Tibial nerve (tissue), 4 donors: ENCODE measurements at regions not wholly inside any gene's neighbourhood (a gene's known extent, or its start where the extent isn't known, plus 50 kb on each side); places are given as distances from the start of the nearest gene placed in this dataset.
A peak's percentile ranks its signal among the peaks of the same experiment; 100 is the strongest.

Experiments used
- DNase-seq, 2 donors: peaks; one replicate each; pipeline ENCODE4 v3.0.0-alpha.2; 2019; ENCODE audit warnings: low spot score in 2 of 2
- H3K27ac ChIP-seq, 4 donors: fragments of 200-600 bp; sonication (generic) in 3 of 4; one replicate each; pipeline ENCODE4 v1.5.1; 2017 to 2019; ENCODE audit warnings: mild to moderate bottlenecking in 1 of 4
- H3K27me3 ChIP-seq, 2 donors: fragments of 200-600 bp; sonication (generic) in 1 of 2; one replicate each; pipeline versions ENCODE4 v1.5.1 to v1.6.0; 2017 to 2019
- H3K36me3 ChIP-seq, 3 donors: fragments of 200-600 bp; sonication (generic); one replicate each; pipeline ENCODE4 v1.5.1; 2018 to 2019
- H3K4me1 ChIP-seq, 4 donors: fragments of 200-600 bp; sonication (generic) in 3 of 4; one replicate each; pipeline ENCODE4 v1.5.1; 2017 to 2019
- H3K4me3 ChIP-seq, 4 donors: fragments of 200-600 bp; sonication (generic) in 3 of 4; one replicate each; pipeline ENCODE4 v1.5.1; 2017 to 2019; ENCODE audit warnings: mild to moderate bottlenecking in 1 of 4, moderate library complexity in 1 of 4
- H3K9me3 ChIP-seq, 4 donors: fragments of 200-600 bp; sonication (generic) in 3 of 4; one replicate each; pipeline ENCODE4 v1.5.1; 2017 to 2019
- CTCF ChIP-seq, 5 experiments: fragments of 200-600 bp in 3 of 5; fragments of 450-650 bp in 2 of 5; sonication (generic) in 3 of 5; IDR thresholded peaks; one replicate each; pipeline ENCODE4 v1.5.1; 2016 to 2019; ENCODE audit warnings: antibody characterized with exemption in 5 of 5, mild to moderate bottlenecking in 3 of 5, moderate library complexity in 2 of 5
- EP300 ChIP-seq, 2 donors: sonication (generic); formaldehyde crosslinking; IDR thresholded peaks; one replicate each; pipeline ENCODE4 v1.6.1; 2017; ENCODE audit warnings: antibody characterized with exemption in 2 of 2, mild to moderate bottlenecking in 1 of 2
- POLR2A ChIP-seq, 2 donors: fragments of 450-650 bp; IDR thresholded peaks; one replicate each; pipeline ENCODE4 v1.6.1; 2017; ENCODE audit warnings: antibody characterized with exemption in 2 of 2, mild to moderate bottlenecking in 2 of 2, moderate library complexity in 2 of 2
- WGBS, 2 donors: methylation state at CpG; one replicate each; pipeline ENCODE4 v1.1.5; 2018; 5-methylcytosine and 5-hydroxymethylcytosine counted together

- TF ChIP-seq CTCF (IDR thresholded peaks at IDR 0.05) (no peak), POLR2A (IDR thresholded peaks at IDR 0.05) (no peak), EP300 (IDR thresholded peaks at IDR 0.05) (no peak)
- Histone ChIP-seq H3K27ac (no peak overlapping the region), H3K4me3 (no peak overlapping the region), H3K9me3 (no peaks in the 10 kb centered on the region), H3K36me3 (no peaks in the 10 kb centered on the region), H3K4me1 (peaks cover 0 to 14% (median 0%) of the 10 kb centered on the region in 4 donors), H3K27me3 (no peaks in the 10 kb centered on the region)
- no peak for DNase-seq
- WGBS, 2 donors, result 43 to 45% methylated on average over 4 of the region's 4 CpGs
These were observed 415.3 kb upstream of the NRP1 start for GRCh38 chr10:33749790-33750189.

- TF ChIP-seq POLR2A (IDR thresholded peaks at IDR 0.05) (no peak), CTCF (IDR thresholded peaks at IDR 0.05) (no peak), EP300 (IDR thresholded peaks at IDR 0.05) (no peak)
- H3K36me3 ChIP-seq, result no peaks in the 10 kb centered on the region
- peak overlapping the region in 1 of 4 donors; percentile 26 for H3K27ac ChIP-seq
- H3K9me3 ChIP-seq, result no peaks in the 10 kb centered on the region
- WGBS, 2 donors, result 24 to 33% methylated on average over 2 of the region's 2 CpGs
- no peak for DNase-seq
- H3K4me1 ChIP-seq, result peaks cover 0 to 14% (median 0%) of the 10 kb centered on the region in 4 donors
- no peak overlapping the region for H3K4me3 ChIP-seq
- H3K27me3 ChIP-seq, result no peaks in the 10 kb centered on the region
These were observed 414.7 kb upstream of the NRP1 start for GRCh38 chr10:33749067-33749735.

- Histone ChIP-seq H3K4me1 (peaks cover 0 to 14% (median 0%) of the 10 kb centered on the region in 4 donors), H3K27me3 (no peaks in the 10 kb centered on the region), H3K9me3 (no peaks in the 10 kb centered on the region), H3K27ac (no peak overlapping the region), H3K36me3 (no peaks in the 10 kb centered on the region), H3K4me3 (no peak overlapping the region)
- WGBS, 2 donors, result 79 to 82% methylated on average over 4 of the region's 4 CpGs
- DNase-seq, result no peak
- no peak for TF ChIP-seq CTCF (IDR thresholded peaks at IDR 0.05)
These were observed 412.4 kb upstream of the NRP1 start for GRCh38 chr10:33746836-33747268.

- Histone ChIP-seq H3K9me3 (no peaks in the 10 kb centered on the region), H3K27me3 (no peaks in the 10 kb centered on the region), H3K4me3 (no peak overlapping the region), H3K4me1 (peaks cover 0 to 14% (median 0%) of the 10 kb centered on the region in 4 donors), H3K27ac (no peak overlapping the region), H3K36me3 (no peaks in the 10 kb centered on the region)
- TF ChIP-seq CTCF (IDR thresholded peaks at IDR 0.05) (no peak), EP300 (IDR thresholded peaks at IDR 0.05) (no peak), POLR2A (IDR thresholded peaks at IDR 0.05) (no peak)
- 92 to 96% methylated on average over 6 of the region's 6 CpGs for WGBS, 2 donors
- DNase-seq, result no peak
These were observed 411.7 kb upstream of the NRP1 start for GRCh38 chr10:33746186-33746585.

GRCh38 chr10:33743429-33743857 is 409.0 kb upstream of the NRP1 start:
- 69 to 72% methylated on average over 2 of the region's 2 CpGs for WGBS, 2 donors
- DNase-seq, result no peak
- Histone ChIP-seq H3K27ac (no peak overlapping the region), H3K4me3 (no peak overlapping the region), H3K4me1 (peaks cover 0 to 2% (median 0%) of the 10 kb centered on the region in 4 donors), H3K36me3 (no peaks in the 10 kb centered on the region), H3K9me3 (peaks cover 0 to 4% (median 0%) of the 10 kb centered on the region in 4 donors), H3K27me3 (no peaks in the 10 kb centered on the region)
- TF ChIP-seq CTCF (IDR thresholded peaks at IDR 0.05) (no peak), EP300 (IDR thresholded peaks at IDR 0.05) (no peak), POLR2A (IDR thresholded peaks at IDR 0.05) (no peak)
